ENCODE measurements at regions not wholly inside any gene's neighbourhood (a gene's known extent, or its start where the extent isn't known, plus 50 kb on each side); places are given as distances from the start of the nearest gene placed in this dataset.

DNA sequence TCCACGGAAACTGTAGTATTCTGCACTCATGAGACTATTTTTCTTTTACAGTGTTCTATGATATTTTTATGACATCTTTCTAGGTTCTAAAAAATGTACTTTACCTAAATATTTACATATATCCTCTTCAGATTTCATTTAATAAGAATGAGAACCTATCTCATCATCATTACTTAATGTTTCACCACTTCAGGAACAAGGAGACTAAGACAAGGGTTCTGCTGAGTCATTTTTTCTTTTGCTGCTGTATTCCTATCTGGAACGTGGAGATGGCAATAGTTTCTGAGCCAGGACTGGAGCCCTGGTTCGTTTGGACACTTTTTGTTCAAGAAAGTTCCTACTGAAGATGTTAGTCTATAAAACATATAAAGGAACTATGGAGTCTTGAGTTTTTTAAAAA lies 258.2 kb upstream of the MAP3K1 start:
- intact Hi-C loops (cut with micrococcal nuclease; ENCODE audit: unreplicated experiment) (no loop called here), in situ Hi-C loops (cut with HindIII; ENCODE audit: extremely low pct_ligation_motif_present, low pct_unique_long_range_greater_than_20kb) (no loop called here)
- Histone ChIP-seq H3K79me2 (ENCODE audit: insufficient read depth, low read length) (no peaks in the 10 kb centered on the region), H3K9ac (ENCODE audit: insufficient read depth, low read depth, low read length) (no peak overlapping the region), H3K4me2 (ENCODE audit: low read depth, low read length) (no peak overlapping the region), H3K27me3 (ENCODE audit: control insufficient read depth in 1 of 2, insufficient read depth in 2 of 2, low read length in 2 of 2) (peaks cover 0 to 1% of the 10 kb centered on the region in 2 experiments; a peak in 1 of 5 replicates), H2AFZ (ENCODE audit: low read length) (no peak overlapping the region), H3K4me3 (replicated peaks in 1 of 3; ENCODE audit: insufficient read depth in 1 of 3, low read depth in 2 of 3, low read length in 3 of 3) (no peak overlapping the region), H4K20me1 (ENCODE audit: insufficient read depth, low read length) (no peaks in the 10 kb centered on the region), H3K27ac (ENCODE audit: extremely low read length, insufficient read depth, low read length) (no peak overlapping the region), H3K4me1 (ENCODE audit: insufficient read depth, low read length) (no peaks in the 10 kb centered on the region), H3K9me3 (ENCODE audit: low read length) (no peaks in the 10 kb centered on the region), H3K36me3 (replicated peaks in 1 of 2; ENCODE audit: control insufficient read depth in 1 of 2, insufficient read depth in 2 of 2, low read length in 2 of 2) (no peaks in the 10 kb centered on the region)
- no peak for FAIRE-seq
- no TSS peak for BruUV-seq (replicated peaks)
- no peak for ATAC-seq
- 35% methylated on average over 3 of the region's 3 CpGs for whole genome bisulfite sequencing (ENCODE audit: low lambda C conversion rate)
- DNase-seq (ENCODE audit: low spot score), result no peak
- ChIA-PET POLR2A (no interaction called here), CTCF (ENCODE audit: low intra/inter-chr PET ratio, low total read pairs) (no interaction called here)
- TF ChIP-seq NFE2L2 (IDR thresholded peaks at IDR 0.05; ENCODE audit: low read length) (peak; percentile 28; the same call in 1 of the 2 replicates), KLF9 (CRISPR knock-in tag; IDR thresholded peaks at IDR 0.05; ENCODE audit: low read depth) (no peak)

DNA sequence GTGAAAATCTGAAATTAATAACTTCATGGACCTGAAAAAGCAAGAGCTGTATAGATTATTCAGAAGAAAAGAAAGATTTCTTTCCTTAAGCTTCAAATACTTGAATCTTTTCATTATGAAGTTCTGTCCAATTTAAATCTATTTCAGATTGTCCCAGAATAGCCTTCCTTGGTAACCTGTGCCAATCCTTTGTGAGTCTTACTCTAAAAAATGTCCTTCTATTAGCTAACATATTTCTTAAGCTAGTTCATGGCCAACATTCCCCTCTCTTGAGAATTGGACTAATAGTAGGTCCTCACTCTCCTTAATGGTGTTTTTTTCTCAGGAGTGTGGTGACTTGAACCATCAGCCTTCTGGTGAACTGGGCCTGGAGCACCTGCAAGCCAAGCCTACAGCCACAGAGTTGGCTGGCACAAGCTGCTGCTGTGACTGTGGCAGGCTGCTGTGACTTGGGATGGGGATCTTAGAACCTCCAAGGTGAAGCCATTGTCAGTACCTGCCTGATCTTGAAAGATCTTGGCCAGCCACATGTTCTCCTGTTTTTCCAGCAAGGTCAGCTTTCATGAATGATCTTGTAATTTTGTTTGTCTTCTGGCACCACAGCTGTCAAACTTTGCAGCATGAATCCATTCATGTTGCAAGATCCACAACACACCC lies 262.6 kb upstream of the MAP3K1 start:
- CTCF ChIA-PET (ENCODE audit: low intra/inter-chr PET ratio, low total read pairs), result no interaction called here
- no peaks in the 10 kb centered on the region for H4K20me1 ChIP-seq (ENCODE audit: insufficient read depth, low read length)
- ATAC-seq (no peak), FAIRE-seq (no peak), DNase-seq (ENCODE audit: low spot score) (no peak)
- no TSS peak for BruUV-seq (replicated peaks)
- H3K9ac ChIP-seq (ENCODE audit: insufficient read depth, low read depth, low read length), result no peak overlapping the region
- H3K36me3 ChIP-seq (replicated peaks in 1 of 2; ENCODE audit: control insufficient read depth in 1 of 2, insufficient read depth in 2 of 2, low read length in 2 of 2), result no peaks in the 10 kb centered on the region
- 0 out of 2 replicates have a peak, but pooled peaks cover 7% of the 10 kb centered on the region for H3K4me1 ChIP-seq (ENCODE audit: insufficient read depth, low read length)
- no peak overlapping the region for H3K4me3 ChIP-seq (replicated peaks in 1 of 3; ENCODE audit: insufficient read depth in 1 of 3, low read depth in 2 of 3, low read length in 3 of 3)
- in situ Hi-C loops (cut with HindIII; ENCODE audit: extremely low pct_ligation_motif_present, low pct_unique_long_range_greater_than_20kb), result no loop called here
- no peaks in the 10 kb centered on the region for H3K79me2 ChIP-seq (ENCODE audit: insufficient read depth, low read length)
- no peaks in the 10 kb centered on the region for H3K9me3 ChIP-seq (ENCODE audit: low read length)
- no peak overlapping the region for H2AFZ ChIP-seq (ENCODE audit: low read length)
- intact Hi-C loops (cut with micrococcal nuclease; ENCODE audit: unreplicated experiment), result no loop called here
- H3K4me2 ChIP-seq (ENCODE audit: low read depth, low read length), result no peak overlapping the region
- no peaks in the 10 kb centered on the region for H3K27me3 ChIP-seq (ENCODE audit: control insufficient read depth in 1 of 2, insufficient read depth in 2 of 2, low read length in 2 of 2)
- no peak overlapping the region for H3K27ac ChIP-seq (ENCODE audit: extremely low read length, insufficient read depth, low read length)
- POLR2A ChIA-PET, result no interaction called here
- TF ChIP-seq ZNF264 (CRISPR knock-in tag; IDR thresholded peaks at IDR 0.05), result no peak
- TF ChIP-seq, protein P1, sequence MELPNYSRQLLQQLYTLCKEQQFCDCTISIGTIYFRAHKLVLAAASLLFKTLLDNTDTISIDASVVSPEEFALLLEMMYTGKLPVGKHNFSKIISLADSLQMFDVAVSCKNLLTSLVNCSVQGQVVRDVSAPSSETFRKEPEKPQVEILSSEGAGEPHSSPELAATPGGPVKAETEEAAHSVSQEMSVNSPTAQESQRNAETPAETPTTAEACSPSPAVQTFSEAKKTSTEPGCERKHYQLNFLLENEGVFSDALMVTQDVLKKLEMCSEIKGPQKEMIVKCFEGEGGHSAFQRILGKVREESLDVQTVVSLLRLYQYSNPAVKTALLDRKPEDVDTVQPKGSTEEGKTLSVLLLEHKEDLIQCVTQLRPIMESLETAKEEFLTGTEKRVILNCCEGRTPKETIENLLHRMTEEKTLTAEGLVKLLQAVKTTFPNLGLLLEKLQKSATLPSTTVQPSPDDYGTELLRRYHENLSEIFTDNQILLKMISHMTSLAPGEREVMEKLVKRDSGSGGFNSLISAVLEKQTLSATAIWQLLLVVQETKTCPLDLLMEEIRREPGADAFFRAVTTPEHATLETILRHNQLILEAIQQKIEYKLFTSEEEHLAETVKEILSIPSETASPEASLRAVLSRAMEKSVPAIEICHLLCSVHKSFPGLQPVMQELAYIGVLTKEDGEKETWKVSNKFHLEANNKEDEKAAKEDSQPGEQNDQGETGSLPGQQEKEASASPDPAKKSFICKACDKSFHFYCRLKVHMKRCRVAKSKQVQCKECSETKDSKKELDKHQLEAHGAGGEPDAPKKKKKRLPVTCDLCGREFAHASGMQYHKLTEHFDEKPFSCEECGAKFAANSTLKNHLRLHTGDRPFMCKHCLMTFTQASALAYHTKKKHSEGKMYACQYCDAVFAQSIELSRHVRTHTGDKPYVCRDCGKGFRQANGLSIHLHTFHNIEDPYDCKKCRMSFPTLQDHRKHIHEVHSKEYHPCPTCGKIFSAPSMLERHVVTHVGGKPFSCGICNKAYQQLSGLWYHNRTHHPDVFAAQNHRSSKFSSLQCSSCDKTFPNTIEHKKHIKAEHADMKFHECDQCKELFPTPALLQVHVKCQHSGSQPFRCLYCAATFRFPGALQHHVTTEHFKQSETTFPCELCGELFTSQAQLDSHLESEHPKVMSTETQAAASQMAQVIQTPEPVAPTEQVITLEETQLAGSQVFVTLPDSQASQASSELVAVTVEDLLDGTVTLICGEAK (IDR thresholded peaks at IDR 0.05), result no peak
- TF ChIP-seq, protein P1 (CRISPR knock-in tag; IDR thresholded peaks at IDR 0.05), result no peak
- TF ChIP-seq ZNF274 (CRISPR knock-in tag; IDR thresholded peaks at IDR 0.05), result no peak

Data from HepG2 (cell line).